ENCODE measurements at regions not wholly inside any gene's neighbourhood (a gene's known extent, or its start where the extent isn't known, plus 50 kb on each side); places are given as distances from the start of the nearest gene placed in this dataset.

GRCh38 chr16:52976539-52977167, 76.0 kb downstream of the CHD9NB start:
- no peak overlapping the region for H3K4me3 ChIP-seq (ENCODE audit: low read depth, low read length)
- H3K27ac ChIP-seq (ENCODE audit: low read depth), result no peak overlapping the region
- DNase-seq (ENCODE audit: extremely low spot score), result no peak
- no peaks in the 10 kb centered on the region for H3K36me3 ChIP-seq (ENCODE audit: insufficient read depth)
- H3K4me1 ChIP-seq (ENCODE audit: insufficient read depth), result no peaks in the 10 kb centered on the region

- H3K4me3 ChIP-seq (ENCODE audit: low read depth, low read length), result no peak overlapping the region
- H3K36me3 ChIP-seq (ENCODE audit: insufficient read depth), result no peaks in the 10 kb centered on the region
- no peak for DNase-seq (ENCODE audit: extremely low spot score)
- no peak overlapping the region for H3K27ac ChIP-seq (ENCODE audit: low read depth)
- H3K4me1 ChIP-seq (ENCODE audit: insufficient read depth), result no peaks in the 10 kb centered on the region
Observed at GRCh38 chr16:52967744-52968143, 85.0 kb downstream of the CHD9NB start.

GRCh38 chr16:52964290-52964689, 88.4 kb downstream of the CHD9NB start:
- WGBS, result 72% methylated on average over 2 of the region's 2 CpGs
- Histone ChIP-seq H3K27ac (ENCODE audit: low read depth) (no peak overlapping the region), H3K4me1 (ENCODE audit: insufficient read depth) (no peaks in the 10 kb centered on the region), H3K4me3 (ENCODE audit: low read depth, low read length) (no peak overlapping the region), H3K36me3 (ENCODE audit: insufficient read depth) (no peaks in the 10 kb centered on the region)
- no peak for DNase-seq (ENCODE audit: extremely low spot score)

GRCh38 chr16:52963855-52964242, 88.8 kb downstream of the CHD9NB start:
- WGBS, result 67% methylated on average over 4 of the region's 4 CpGs
- Histone ChIP-seq H3K4me1 (ENCODE audit: insufficient read depth) (no peaks in the 10 kb centered on the region), H3K36me3 (ENCODE audit: insufficient read depth) (no peaks in the 10 kb centered on the region), H3K27ac (ENCODE audit: low read depth) (no peak overlapping the region), H3K4me3 (ENCODE audit: low read depth, low read length) (no peak overlapping the region)
- no peak for DNase-seq (ENCODE audit: extremely low spot score)

GRCh38 chr16:52963212-52963854, 89.4 kb downstream of the CHD9NB start:
- Histone ChIP-seq H3K27ac (ENCODE audit: low read depth) (no peak overlapping the region), H3K36me3 (ENCODE audit: insufficient read depth) (no peaks in the 10 kb centered on the region), H3K4me1 (ENCODE audit: insufficient read depth) (no peaks in the 10 kb centered on the region), H3K4me3 (ENCODE audit: low read depth, low read length) (no peak overlapping the region)
- no peak for DNase-seq (ENCODE audit: extremely low spot score)
- 55% methylated on average over 3 of the region's 3 CpGs for WGBS

GRCh38 chr16:52958951-52959350, 93.7 kb downstream of the CHD9NB start:
- DNase-seq (ENCODE audit: extremely low spot score), result no peak
- no peak overlapping the region for H3K4me3 ChIP-seq (ENCODE audit: low read depth, low read length)
- H3K4me1 ChIP-seq (ENCODE audit: insufficient read depth), result no peaks in the 10 kb centered on the region
- no peak overlapping the region for H3K27ac ChIP-seq (ENCODE audit: low read depth)
- H3K36me3 ChIP-seq (ENCODE audit: insufficient read depth), result no peaks in the 10 kb centered on the region
- 96% methylated on average over 1 of the region's 1 CpG for WGBS

- H3K4me1 ChIP-seq (ENCODE audit: insufficient read depth), result no peaks in the 10 kb centered on the region
- DNase-seq (ENCODE audit: extremely low spot score), result no peak
- no peaks in the 10 kb centered on the region for H3K36me3 ChIP-seq (ENCODE audit: insufficient read depth)
- WGBS, result 86% methylated on average over 3 of the region's 3 CpGs
- no peak overlapping the region for H3K4me3 ChIP-seq (ENCODE audit: low read depth, low read length)
- no peak overlapping the region for H3K27ac ChIP-seq (ENCODE audit: low read depth)
Observed at GRCh38 chr16:52957199-52957598, 95.5 kb downstream of the CHD9NB start.

- DNase-seq (ENCODE audit: extremely low spot score), result no peak
- Histone ChIP-seq H3K27ac (ENCODE audit: low read depth) (no peak overlapping the region), H3K36me3 (ENCODE audit: insufficient read depth) (no peaks in the 10 kb centered on the region), H3K4me3 (ENCODE audit: low read depth, low read length) (no peak overlapping the region), H3K4me1 (ENCODE audit: insufficient read depth) (no peaks in the 10 kb centered on the region)
- 93% methylated on average over 1 of the region's 1 CpG for WGBS
Observed at GRCh38 chr16:52956044-52956443, 96.7 kb downstream of the CHD9NB start.

- WGBS, result 54% methylated on average over 4 of the region's 4 CpGs
- Histone ChIP-seq H3K27ac (ENCODE audit: low read depth) (no peak overlapping the region), H3K4me3 (ENCODE audit: low read depth, low read length) (no peak overlapping the region), H3K36me3 (ENCODE audit: insufficient read depth) (no peaks in the 10 kb centered on the region), H3K4me1 (ENCODE audit: insufficient read depth) (no peaks in the 10 kb centered on the region)
- no peak for DNase-seq (ENCODE audit: extremely low spot score)
Observed at GRCh38 chr16:52953215-52953614, 99.5 kb downstream of the CHD9NB start.

GRCh38 chr16:52948946-52949345, 103.8 kb downstream of the CHD9NB start:
- DNase-seq (ENCODE audit: extremely low spot score), result no peak
- Histone ChIP-seq H3K4me1 (ENCODE audit: insufficient read depth) (no peaks in the 10 kb centered on the region), H3K27ac (ENCODE audit: low read depth) (no peak overlapping the region), H3K36me3 (ENCODE audit: insufficient read depth) (no peaks in the 10 kb centered on the region), H3K4me3 (ENCODE audit: low read depth, low read length) (no peak overlapping the region)
- WGBS, result 57% methylated on average over 3 of the region's 3 CpGs

GRCh38 chr16:52932321-52932720, 120.4 kb downstream of the CHD9NB start:
- Histone ChIP-seq H3K4me1 (ENCODE audit: insufficient read depth) (no peaks in the 10 kb centered on the region), H3K4me3 (ENCODE audit: low read depth, low read length) (no peak overlapping the region), H3K27ac (ENCODE audit: low read depth) (no peak overlapping the region), H3K36me3 (ENCODE audit: insufficient read depth) (no peaks in the 10 kb centered on the region)
- DNase-seq (ENCODE audit: extremely low spot score), result no peak
- 10% methylated on average over 2 of the region's 2 CpGs for WGBS

- Histone ChIP-seq H3K27ac (ENCODE audit: low read depth) (no peak overlapping the region), H3K36me3 (ENCODE audit: insufficient read depth) (no peaks in the 10 kb centered on the region), H3K4me3 (ENCODE audit: low read depth, low read length) (no peak overlapping the region), H3K4me1 (ENCODE audit: insufficient read depth) (no peaks in the 10 kb centered on the region)
- 21% methylated on average over 2 of the region's 2 CpGs for WGBS
- DNase-seq (ENCODE audit: extremely low spot score), result peak; percentile 36
Observed at GRCh38 chr16:52929478-52930400, 123.0 kb downstream of the CHD9NB start.

- DNase-seq (ENCODE audit: extremely low spot score), result no peak
- 78% methylated on average over 3 of the region's 3 CpGs for WGBS
- Histone ChIP-seq H3K27ac (ENCODE audit: low read depth) (no peak overlapping the region), H3K4me3 (ENCODE audit: low read depth, low read length) (no peak overlapping the region), H3K36me3 (ENCODE audit: insufficient read depth) (no peaks in the 10 kb centered on the region), H3K4me1 (ENCODE audit: insufficient read depth) (no peaks in the 10 kb centered on the region)
Observed at GRCh38 chr16:52928955-52929354, 123.7 kb downstream of the CHD9NB start.

- H3K27ac ChIP-seq (ENCODE audit: low read depth), result no peak overlapping the region
- no peaks in the 10 kb centered on the region for H3K36me3 ChIP-seq (ENCODE audit: insufficient read depth)
- WGBS, result 63% methylated on average over 4 of the region's 4 CpGs
- H3K4me1 ChIP-seq (ENCODE audit: insufficient read depth), result no peaks in the 10 kb centered on the region
- H3K4me3 ChIP-seq (ENCODE audit: low read depth, low read length), result no peak overlapping the region
- no peak for DNase-seq (ENCODE audit: extremely low spot score)
Observed at GRCh38 chr16:52925143-52925542, 127.6 kb downstream of the CHD9NB start.

Data from urinary bladder (tissue), 3 donors.